Keratinocyte (primary cell): ENCODE measurements at regions not wholly inside any gene's neighbourhood (a gene's known extent, or its start where the extent isn't known, plus 50 kb on each side); places are given as distances from the start of the nearest gene placed in this dataset.
"Not testable (repeated sequence)": the region's sequence is repeated elsewhere in the genome, so short reads cannot be mapped to it uniquely, and the experiment has no call there.

Source experiments
- DNase-seq: peaks from one replicate; pipeline ENCODE4 v3.0.0-alpha.2; 2011; ENCODE audit warnings: low read depth, missing footprints, low spot score
- FAIRE-seq: peaks from 2 replicates; lab custom pipeline; 2011; peaks lifted over from hg19 to GRCh38; lab: Jason Lieb, UNC
- H2AFZ ChIP-seq: 2 replicates; pipeline ENCODE4 v1.6.0; 2012; ENCODE audit warnings: low read length, control low read depth, inconsistent platforms; ENCODE audit not compliant: control insufficient read depth
- H3K27ac ChIP-seq: 2 replicates; pipeline ENCODE4 v1.5.1; 2011; ENCODE audit warnings: low read length; ENCODE audit not compliant: control insufficient read depth, insufficient read depth
- H3K27me3 ChIP-seq: 3 replicates; pipeline ENCODE4 v1.6.0; 2011; ENCODE audit warnings: low read length; ENCODE audit not compliant: control insufficient read depth, insufficient read depth; ENCODE audit errors: extremely low read depth
- H3K36me3 ChIP-seq, 2 experiments: 2 replicates in 1 of 2; 3 replicates in 1 of 2; pipeline ENCODE4 v1.5.1; 2011; ENCODE audit warnings: low read length in 2 of 2, mild to moderate bottlenecking in 1 of 2; ENCODE audit not compliant: control insufficient read depth in 2 of 2, insufficient read depth in 2 of 2; ENCODE audit errors: extremely low read depth in 1 of 2
- H3K4me1 ChIP-seq: 3 replicates; pipeline ENCODE4 v1.5.1; 2011; ENCODE audit warnings: low read length; ENCODE audit not compliant: control insufficient read depth, insufficient read depth; ENCODE audit errors: extremely low read depth
- H3K4me2 ChIP-seq: 3 replicates; pipeline ENCODE4 v1.6.0; 2011; ENCODE audit warnings: low read depth, low read length; ENCODE audit not compliant: control insufficient read depth, insufficient read depth; ENCODE audit errors: extremely low read depth
- H3K4me3 ChIP-seq, 3 experiments: fragments of 200-600 bp in 1 of 3; sonication (generic) in 1 of 3; 2 replicates in 2 of 3; 3 replicates in 1 of 3; pipeline ENCODE4 v1.5.1; 2011 to 2016; ENCODE audit warnings: low read length in 3 of 3, mild to moderate bottlenecking in 3 of 3, control low read depth in 2 of 3, inconsistent platforms in 1 of 3, low read depth in 1 of 3, mixed read lengths in 1 of 3, mixed run types in 1 of 3, moderate library complexity in 1 of 3; ENCODE audit not compliant: control insufficient read depth in 2 of 3, insufficient read depth in 2 of 3; ENCODE audit errors: extremely low read depth in 1 of 3
- H3K79me2 ChIP-seq: 2 replicates; pipeline ENCODE4 v1.6.0; 2012; ENCODE audit warnings: low read length; ENCODE audit not compliant: control insufficient read depth, insufficient read depth
- H3K9ac ChIP-seq: 3 replicates; pipeline ENCODE4 v1.6.0; 2011; ENCODE audit warnings: low read length; ENCODE audit not compliant: control insufficient read depth, insufficient read depth; ENCODE audit errors: extremely low read depth
- H3K9me1 ChIP-seq: 3 replicates; pipeline ENCODE4 v1.6.0; 2011; ENCODE audit warnings: low read length; ENCODE audit not compliant: control insufficient read depth, insufficient read depth; ENCODE audit errors: extremely low read depth
- H3K9me3 ChIP-seq: 2 replicates; pipeline ENCODE4 v1.5.1; 2012; ENCODE audit warnings: low read depth, low read length; ENCODE audit not compliant: control insufficient read depth
- H4K20me1 ChIP-seq: 3 replicates; pipeline ENCODE4 v1.6.0; 2011; ENCODE audit warnings: low read length; ENCODE audit not compliant: control insufficient read depth, insufficient read depth; ENCODE audit errors: extremely low read depth
- EZH2 ChIP-seq: IDR thresholded peaks from one replicate; pipeline ENCODE4 v1.6.1; 2012; ENCODE audit warnings: inconsistent platforms, mild to moderate bottlenecking, low read length, moderate library complexity
- dilution Hi-C: fragments of 300-500 bp; cut with MboI; formaldehyde crosslinking; loops from one replicate; pipeline ENCODE4 v1.7.0; 2020; ENCODE audit warnings: low sequenced_read_pairs; ENCODE audit not compliant: extremely low pct_ligation_motif_present
- TF ChIP-seq, protein P1 (sequence below), 3 experiments: IDR thresholded peaks in 1 of 3; conservative IDR thresholded peaks in 1 of 3; optimal IDR thresholded peaks in 1 of 3; 2 replicates in 2 of 3; 3 replicates in 1 of 3; pipeline versions ENCODE3 to v1.5.1; 2011; ENCODE audit warnings: low read length in 3 of 3, mild to moderate bottlenecking in 3 of 3, moderate library complexity in 2 of 3, control low read depth in 1 of 3, inconsistent platforms in 1 of 3; ENCODE audit not compliant: insufficient read depth in 2 of 3; ENCODE audit errors: extremely low read depth in 1 of 3

DNA sequence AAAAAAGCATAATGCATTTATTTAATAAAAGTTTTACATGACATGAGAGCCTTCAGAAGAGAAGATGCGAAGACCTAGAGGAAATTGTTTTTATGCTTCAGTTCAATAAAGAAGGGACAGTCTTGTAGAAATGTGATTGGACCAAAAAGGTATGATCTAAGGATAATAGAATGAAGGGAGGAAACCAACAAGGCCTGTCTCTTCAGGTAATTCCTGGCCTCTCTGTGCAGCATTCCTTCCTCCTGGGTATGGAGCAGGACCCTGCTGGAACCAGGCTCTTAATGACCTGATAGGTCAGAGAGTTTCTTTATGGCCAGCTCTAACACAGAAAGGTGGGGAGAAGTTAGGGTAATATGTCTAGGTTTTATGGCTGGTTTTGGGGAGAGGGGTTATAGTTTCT lies 162.8 kb upstream of the HEY2 start:
- Histone ChIP-seq H4K20me1 (no peaks in the 10 kb centered on the region), H3K79me2 (no peaks in the 10 kb centered on the region), H3K27me3 (no peaks in the 10 kb centered on the region), H3K9ac (no peak overlapping the region), H3K4me3 (no peak overlapping the region), H3K36me3 (no peaks in the 10 kb centered on the region), H3K9me1 (no peaks in the 10 kb centered on the region), H3K4me2 (no peak overlapping the region), H3K9me3 (no peaks in the 10 kb centered on the region), H3K27ac (no peak overlapping the region), H3K4me1 (no peaks in the 10 kb centered on the region), H2AFZ (no peak overlapping the region)
- dilution Hi-C loops: no loop called here
- DNase-seq (no peak), FAIRE-seq (no peak)
- TF ChIP-seq EZH2: no peak
- TF ChIP-seq, protein P1, sequence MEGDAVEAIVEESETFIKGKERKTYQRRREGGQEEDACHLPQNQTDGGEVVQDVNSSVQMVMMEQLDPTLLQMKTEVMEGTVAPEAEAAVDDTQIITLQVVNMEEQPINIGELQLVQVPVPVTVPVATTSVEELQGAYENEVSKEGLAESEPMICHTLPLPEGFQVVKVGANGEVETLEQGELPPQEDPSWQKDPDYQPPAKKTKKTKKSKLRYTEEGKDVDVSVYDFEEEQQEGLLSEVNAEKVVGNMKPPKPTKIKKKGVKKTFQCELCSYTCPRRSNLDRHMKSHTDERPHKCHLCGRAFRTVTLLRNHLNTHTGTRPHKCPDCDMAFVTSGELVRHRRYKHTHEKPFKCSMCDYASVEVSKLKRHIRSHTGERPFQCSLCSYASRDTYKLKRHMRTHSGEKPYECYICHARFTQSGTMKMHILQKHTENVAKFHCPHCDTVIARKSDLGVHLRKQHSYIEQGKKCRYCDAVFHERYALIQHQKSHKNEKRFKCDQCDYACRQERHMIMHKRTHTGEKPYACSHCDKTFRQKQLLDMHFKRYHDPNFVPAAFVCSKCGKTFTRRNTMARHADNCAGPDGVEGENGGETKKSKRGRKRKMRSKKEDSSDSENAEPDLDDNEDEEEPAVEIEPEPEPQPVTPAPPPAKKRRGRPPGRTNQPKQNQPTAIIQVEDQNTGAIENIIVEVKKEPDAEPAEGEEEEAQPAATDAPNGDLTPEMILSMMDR (optimal IDR thresholded peaks at IDR 0.05 in 1 of 3, IDR thresholded peaks at IDR 0.05 in 1 of 3, conservative IDR thresholded peaks at IDR 0.05 in 1 of 3; ENCODE audit: extremely low read depth in 1 of 3, insufficient read depth in 2 of 3, low read length in 3 of 3): no peak

DNA sequence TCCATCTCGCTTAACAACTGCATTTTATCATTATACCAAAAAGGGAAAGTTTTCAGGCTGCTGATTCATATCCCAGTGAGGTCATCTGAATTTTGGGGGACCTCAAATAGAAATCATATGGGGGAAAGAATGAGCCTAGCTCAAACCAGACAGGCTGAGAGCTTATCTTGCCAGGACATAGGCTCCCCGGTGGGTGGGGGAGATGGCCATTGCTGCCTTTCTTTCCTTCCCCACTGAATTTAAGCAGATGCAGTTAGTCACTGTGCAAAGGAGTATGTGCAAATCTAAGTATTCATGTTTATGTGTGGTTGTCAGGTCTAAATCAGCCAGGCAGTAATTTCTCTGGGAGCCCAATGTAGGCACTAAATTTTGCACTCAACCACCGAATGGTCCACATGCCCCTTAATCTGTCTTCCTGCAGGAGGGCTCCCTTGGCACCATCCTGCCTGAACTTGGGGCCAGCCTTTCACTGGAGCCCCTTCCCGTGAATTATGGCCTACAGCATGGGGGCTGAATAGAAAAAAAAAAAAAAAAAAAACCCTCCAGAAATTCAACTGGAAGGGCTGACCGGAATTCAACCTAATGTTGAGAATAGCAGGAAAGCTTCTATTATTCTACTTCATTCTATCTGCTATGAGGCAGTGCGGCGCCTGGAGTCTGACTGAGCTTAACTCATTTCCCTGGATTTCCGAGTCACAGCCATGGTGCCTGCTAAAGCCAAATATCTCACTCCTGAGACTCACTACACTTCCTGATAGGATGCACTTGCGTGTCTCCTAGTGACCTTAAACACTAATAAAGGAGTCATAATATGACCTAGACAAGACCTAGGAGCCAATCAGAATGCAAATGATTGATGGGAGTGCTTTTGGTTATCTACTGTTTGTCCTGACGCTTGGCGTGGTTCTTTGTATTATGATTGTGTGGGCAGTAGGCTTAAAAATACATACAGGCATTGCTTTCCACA lies 161.5 kb upstream of the HEY2 start:
- Histone ChIP-seq H2AFZ (no peak overlapping the region), H3K4me2 (no peak overlapping the region), H3K9me1 (no peaks in the 10 kb centered on the region), H3K9me3 (no peaks in the 10 kb centered on the region), H3K27me3 (no peaks in the 10 kb centered on the region), H3K4me3 (no peak overlapping the region), H3K27ac (no peak overlapping the region), H4K20me1 (no peaks in the 10 kb centered on the region), H3K79me2 (no peaks in the 10 kb centered on the region), H3K9ac (no peak overlapping the region), H3K4me1 (no peaks in the 10 kb centered on the region), H3K36me3 (no peaks in the 10 kb centered on the region)
- dilution Hi-C loops: no loop called here
- no peak for DNase-seq
- no peak for FAIRE-seq
- no peak for TF ChIP-seq EZH2
- TF ChIP-seq, protein P1 (optimal IDR thresholded peaks at IDR 0.05 in 1 of 3, IDR thresholded peaks at IDR 0.05 in 1 of 3, conservative IDR thresholded peaks at IDR 0.05 in 1 of 3; ENCODE audit: extremely low read depth in 1 of 3, insufficient read depth in 2 of 3, low read length in 3 of 3): no peak

DNA sequence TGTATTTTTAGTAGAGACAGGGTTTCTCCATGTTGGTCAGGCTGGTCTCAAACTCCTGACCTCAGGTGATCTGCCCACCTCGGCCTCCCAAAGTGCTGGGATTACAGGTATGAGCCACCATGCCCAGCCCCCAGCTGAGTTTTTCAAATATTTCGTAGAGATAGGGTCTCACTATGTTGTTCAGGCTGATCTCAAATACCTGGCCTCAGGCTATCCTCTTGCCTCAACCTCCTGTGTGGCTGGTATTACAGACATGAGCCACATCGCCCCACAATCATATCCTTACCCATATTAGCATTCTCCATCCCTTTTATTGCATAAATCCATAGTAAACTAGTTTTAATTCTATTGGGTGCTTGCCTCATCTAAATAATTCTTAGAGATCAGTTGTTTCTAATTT lies 157.6 kb upstream of the HEY2 start:
- dilution Hi-C loops, H3K4me3 ChIP-seq, H3K4me2 ChIP-seq, H3K27me3 ChIP-seq, FAIRE-seq, H4K20me1 ChIP-seq, H3K27ac ChIP-seq, H3K9ac ChIP-seq, H3K9me1 ChIP-seq, DNase-seq, H2AFZ ChIP-seq, H3K9me3 ChIP-seq, H3K36me3 ChIP-seq, H3K4me1 ChIP-seq, H3K79me2 ChIP-seq: not testable (repeated sequence)
